HEK293 (cell line): ENCODE measurements at regions not wholly inside any gene's neighbourhood (a gene's known extent, or its start where the extent isn't known, plus 50 kb on each side); places are given as distances from the start of the nearest gene placed in this dataset.

Experiments
- CTCF ChIA-PET: fragments of 350-600 bp; formaldehyde crosslinking; extraction: SDS; loops from one replicate; lab custom pipeline; 2021; ENCODE audit warnings: antibody characterized with exemption; lab: Yijun Ruan, JAX
- POLR2A ChIA-PET: fragments of 300-600 bp; formaldehyde crosslinking; extraction: SDS; loops from one replicate; lab custom pipeline; 2020; ENCODE audit warnings: antibody characterized with exemption, inconsistent platforms; lab: Yijun Ruan, JAX
- H3K27ac ChIP-seq: fragments of 200-500 bp; sonication (Bioruptor generic); 2 replicates; pipeline ENCODE4 v1.5.1; 2014; ENCODE audit warnings: low read depth, low read length, control low read depth, inconsistent platforms; ENCODE audit errors: extremely low read depth
- H3K36me3 ChIP-seq, 2 experiments: fragments of 200-500 bp in 1 of 2; sonication (Bioruptor generic) in 1 of 2; 1 replicate in 1 of 2; 2 replicates in 1 of 2; pipeline ENCODE4 v1.5.1; 2014 to 2017; ENCODE audit warnings: inconsistent platforms in 2 of 2, low read length in 2 of 2; ENCODE audit not compliant: control insufficient read depth in 2 of 2, insufficient read depth in 1 of 2
- H3K4me1 ChIP-seq: fragments of 200-500 bp; sonication (Bioruptor generic); 2 replicates; pipeline ENCODE4 v1.5.1; 2014; ENCODE audit warnings: mild to moderate bottlenecking, low read length, inconsistent platforms; ENCODE audit not compliant: control insufficient read depth, insufficient read depth
- H3K4me3 ChIP-seq: 2 replicates; pipeline ENCODE4 v1.5.1; 2011; ENCODE audit warnings: low read depth, mild to moderate bottlenecking, control low read depth, low read length, moderate library complexity
- H3K9me3 ChIP-seq: fragments of 200-500 bp; sonication (Bioruptor generic); 2 replicates; pipeline ENCODE4 v1.5.1; 2014; ENCODE audit warnings: low read depth, low read length, inconsistent platforms; ENCODE audit not compliant: control insufficient read depth, insufficient read depth
- CTCF ChIP-seq: fragments of 450-650 bp; formaldehyde crosslinking; IDR thresholded peaks from 2 replicates; pipeline ENCODE4 v1.5.1; 2016; ENCODE audit warnings: missing biosample characterization, missing genetic modification characterization
- GLI4 ChIP-seq: fragments of 450-650 bp; formaldehyde crosslinking; IDR thresholded peaks from 2 replicates; pipeline ENCODE4 v1.5.1; 2016; ENCODE audit warnings: missing biosample characterization, missing genetic modification characterization
- GLIS1 ChIP-seq: fragments of 450-650 bp; formaldehyde crosslinking; IDR thresholded peaks from 2 replicates; pipeline ENCODE4 v1.5.1; 2016; ENCODE audit warnings: missing biosample characterization, missing genetic modification characterization
- MEIS1 ChIP-seq: sonication (generic); formaldehyde crosslinking; IDR thresholded peaks from 2 replicates; pipeline ENCODE4 v1.8.1; 2022; ENCODE audit warnings: missing genetic modification reagents, mild to moderate bottlenecking, borderline replicate concordance
- RBAK ChIP-seq: fragments of 450-650 bp; formaldehyde crosslinking; IDR thresholded peaks from 2 replicates; pipeline ENCODE4 v1.5.1; 2016; ENCODE audit warnings: missing biosample characterization, missing genetic modification characterization
- REPIN1 ChIP-seq: fragments of 450-650 bp; formaldehyde crosslinking; IDR thresholded peaks from 2 replicates; pipeline ENCODE4 v1.5.1; 2017; ENCODE audit warnings: missing biosample characterization, missing genetic modification characterization, low read depth
- SETDB1 ChIP-seq: IDR thresholded peaks from one replicate; pipeline ENCODE4 v1.6.1; 2017; ENCODE audit warnings: mild to moderate bottlenecking, low read length, moderate library complexity, mixed read lengths; ENCODE audit not compliant: insufficient read length
- TRIM28 ChIP-seq: IDR thresholded peaks from 2 replicates; pipeline ENCODE4 v1.6.1; 2011; ENCODE audit warnings: low read length, control low read depth, borderline replicate concordance
- ZNF146 ChIP-seq: fragments of 450-650 bp; formaldehyde crosslinking; IDR thresholded peaks from 2 replicates; pipeline ENCODE4 v1.5.1; 2016; ENCODE audit warnings: missing biosample characterization, missing genetic modification characterization
- ZNF239 ChIP-seq: fragments of 450-650 bp; formaldehyde crosslinking; IDR thresholded peaks from 2 replicates; pipeline ENCODE4 v1.5.1; 2016; ENCODE audit warnings: missing biosample characterization, missing genetic modification characterization
- ZNF280D ChIP-seq: fragments of 450-650 bp; formaldehyde crosslinking; IDR thresholded peaks from 2 replicates; pipeline ENCODE4 v1.5.1; 2016; ENCODE audit warnings: missing biosample characterization, missing genetic modification characterization
- ZNF292 ChIP-seq: fragments of 450-650 bp; formaldehyde crosslinking; IDR thresholded peaks from 2 replicates; pipeline ENCODE4 v1.5.1; 2016; ENCODE audit warnings: low read depth, missing biosample characterization, missing genetic modification characterization, borderline replicate concordance
- ZNF366 ChIP-seq: fragments of 450-650 bp; formaldehyde crosslinking; conservative IDR thresholded peaks from 2 replicates; pipeline ENCODE4 v1.5.1; 2016; ENCODE audit warnings: missing biosample characterization, missing genetic modification characterization
- ZNF48 ChIP-seq: fragments of 450-650 bp; formaldehyde crosslinking; IDR thresholded peaks from 2 replicates; pipeline ENCODE4 v1.5.1; 2016; ENCODE audit warnings: missing biosample characterization, missing genetic modification characterization
- ZNF548 ChIP-seq: fragments of 450-650 bp; formaldehyde crosslinking; IDR thresholded peaks from 2 replicates; pipeline ENCODE4 v1.5.1; 2016; ENCODE audit warnings: missing biosample characterization, missing genetic modification characterization
- ZNF596 ChIP-seq: fragments of 450-650 bp; IDR thresholded peaks from 2 replicates; pipeline ENCODE4 v1.5.0; 2018; ENCODE audit warnings: missing biosample characterization, mild to moderate bottlenecking, missing genetic modification characterization, moderate library complexity
- ZNF610 ChIP-seq: fragments of 450-650 bp; formaldehyde crosslinking; IDR thresholded peaks from 2 replicates; pipeline ENCODE4 v1.5.1; 2016; ENCODE audit warnings: missing biosample characterization, missing genetic modification characterization, borderline replicate concordance
- ZNF629 ChIP-seq: fragments of 450-650 bp; formaldehyde crosslinking; IDR thresholded peaks from 2 replicates; pipeline ENCODE4 v1.5.1; 2017; ENCODE audit warnings: missing biosample characterization, missing genetic modification characterization
- ZNF645 ChIP-seq: fragments of 450-650 bp; formaldehyde crosslinking; IDR thresholded peaks from 2 replicates; pipeline ENCODE4; 2016; ENCODE audit warnings: missing biosample characterization, missing genetic modification characterization
- ZNF664 ChIP-seq: fragments of 450-650 bp; formaldehyde crosslinking; IDR thresholded peaks from 2 replicates; pipeline ENCODE4 v1.5.1; 2016; ENCODE audit warnings: missing biosample characterization, missing genetic modification characterization
- ZNF792 ChIP-seq: fragments of 450-650 bp; formaldehyde crosslinking; IDR thresholded peaks from 2 replicates; pipeline ENCODE4 v1.5.1; 2016; ENCODE audit warnings: missing biosample characterization, missing genetic modification characterization
- ZSCAN5A ChIP-seq: fragments of 450-650 bp; formaldehyde crosslinking; IDR thresholded peaks from 2 replicates; pipeline ENCODE4 v1.5.1; 2016; ENCODE audit warnings: missing biosample characterization, missing genetic modification characterization

GRCh38 chrX:1052021-1052420 is 160.4 kb downstream of the CRLF2 start:
- Histone ChIP-seq H3K4me3 (no peak overlapping the region), H3K27ac (no peak overlapping the region), H3K36me3 (no peaks in the 10 kb centered on the region), H3K4me1 (no peaks in the 10 kb centered on the region)
- CTCF ChIA-PET: no interaction called here
- POLR2A ChIA-PET: no interaction called here
- peak; percentile 78 for TF ChIP-seq ZNF239 (tag by site-specific recombination)
- TF ChIP-seq ZNF146 (tag by site-specific recombination): peak; percentile 45
- no peak for TF ChIP-seq ZNF292 (tag by site-specific recombination)
- TF ChIP-seq, all 188 proteins: peak for 2
- H3K9me3 ChIP-seq: peaks cover 8% of the 10 kb centered on the region

GRCh38 chrX:1051421-1051820 is 161.0 kb downstream of the CRLF2 start:
- Histone ChIP-seq H3K36me3 (no peaks in the 10 kb centered on the region), H3K9me3 (peaks cover 8% of the 10 kb centered on the region), H3K27ac (no peak overlapping the region), H3K4me1 (no peaks in the 10 kb centered on the region), H3K4me3 (no peak overlapping the region)
- POLR2A ChIA-PET: no interaction called here
- CTCF ChIA-PET: no interaction called here
- TF ChIP-seq CTCF (tag by site-specific recombination): no peak
- peak; percentile 87 for TF ChIP-seq ZNF146 (tag by site-specific recombination)

- TF ChIP-seq SETDB1 (peak; percentile 93), ZNF280D (tag by site-specific recombination) (no peak), ZNF610 (tag by site-specific recombination) (no peak), ZSCAN5A (tag by site-specific recombination) (0 out of 2 replicates have a peak, but pooled peaks have one; percentile 66), TRIM28 (peak; percentile 100), ZNF548 (no peak), ZNF792 (tag by site-specific recombination) (no peak)
- TF ChIP-seq, all 188 proteins: peak for 3
- Histone ChIP-seq H3K9me3 (0 out of 2 replicates have a peak, but pooled peaks cover 2% of the 10 kb centered on the region), H3K36me3 (no peaks in the 10 kb centered on the region), H3K4me3 (no peak overlapping the region), H3K27ac (no peak overlapping the region), H3K4me1 (no peaks in the 10 kb centered on the region)
- POLR2A ChIA-PET: no interaction called here
- CTCF ChIA-PET: no interaction called here
Measured at GRCh38 chrX:1045680-1046314, 166.7 kb downstream of the CRLF2 start.

- Histone ChIP-seq H3K27ac (no peak overlapping the region), H3K4me3 (no peak overlapping the region), H3K36me3 (no peaks in the 10 kb centered on the region), H3K9me3 (0 out of 2 replicates have a peak, but pooled peaks cover 2% of the 10 kb centered on the region), H3K4me1 (no peaks in the 10 kb centered on the region)
- CTCF ChIA-PET: no interaction called here
- POLR2A ChIA-PET: no interaction called here
- no peak for TF ChIP-seq ZNF664
- no peak for TF ChIP-seq GLI4 (tag by site-specific recombination)
- TF ChIP-seq MEIS1: no peak
- no peak for TF ChIP-seq ZNF596 (tag by site-specific recombination)
- no peak for TF ChIP-seq ZNF629
- no peak for TF ChIP-seq GLIS1 (tag by site-specific recombination)
- TF ChIP-seq RBAK (tag by site-specific recombination): no peak
- no peak for TF ChIP-seq ZNF366 (tag by site-specific recombination)
- TF ChIP-seq ZNF645 (tag by site-specific recombination): no peak
- no peak for TF ChIP-seq REPIN1
- TF ChIP-seq ZNF48 (tag by site-specific recombination): no peak
Measured at GRCh38 chrX:1041091-1041490, 171.4 kb downstream of the CRLF2 start.
